ENCODE measurements at regions not wholly inside any gene's neighbourhood (a gene's known extent, or its start where the extent isn't known, plus 50 kb on each side); places are given as distances from the start of the nearest gene placed in this dataset.

DNA sequence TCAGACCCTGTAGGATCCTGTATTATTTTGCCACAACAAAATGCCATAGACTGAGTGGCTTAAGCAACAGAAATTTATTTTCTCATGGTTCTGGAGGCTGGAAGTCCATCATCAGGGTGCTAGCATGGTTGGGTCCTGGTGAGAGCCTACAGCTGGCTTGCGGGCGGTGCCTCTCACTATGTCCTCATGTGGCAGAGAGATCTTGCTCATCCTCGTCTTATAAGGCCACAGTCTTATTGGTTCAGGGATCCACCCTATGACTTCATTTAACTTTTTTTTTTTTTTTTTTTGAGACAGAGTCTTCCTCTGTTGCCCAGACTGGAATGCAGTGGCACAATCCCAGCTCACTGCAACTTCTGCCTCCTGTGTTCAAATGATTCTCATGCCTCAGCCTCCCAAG, 90.9 kb downstream of the LSM5 start:
- H3K27me3 ChIP-seq: no peaks in the 10 kb centered on the region
- TF ChIP-seq, protein P1, sequence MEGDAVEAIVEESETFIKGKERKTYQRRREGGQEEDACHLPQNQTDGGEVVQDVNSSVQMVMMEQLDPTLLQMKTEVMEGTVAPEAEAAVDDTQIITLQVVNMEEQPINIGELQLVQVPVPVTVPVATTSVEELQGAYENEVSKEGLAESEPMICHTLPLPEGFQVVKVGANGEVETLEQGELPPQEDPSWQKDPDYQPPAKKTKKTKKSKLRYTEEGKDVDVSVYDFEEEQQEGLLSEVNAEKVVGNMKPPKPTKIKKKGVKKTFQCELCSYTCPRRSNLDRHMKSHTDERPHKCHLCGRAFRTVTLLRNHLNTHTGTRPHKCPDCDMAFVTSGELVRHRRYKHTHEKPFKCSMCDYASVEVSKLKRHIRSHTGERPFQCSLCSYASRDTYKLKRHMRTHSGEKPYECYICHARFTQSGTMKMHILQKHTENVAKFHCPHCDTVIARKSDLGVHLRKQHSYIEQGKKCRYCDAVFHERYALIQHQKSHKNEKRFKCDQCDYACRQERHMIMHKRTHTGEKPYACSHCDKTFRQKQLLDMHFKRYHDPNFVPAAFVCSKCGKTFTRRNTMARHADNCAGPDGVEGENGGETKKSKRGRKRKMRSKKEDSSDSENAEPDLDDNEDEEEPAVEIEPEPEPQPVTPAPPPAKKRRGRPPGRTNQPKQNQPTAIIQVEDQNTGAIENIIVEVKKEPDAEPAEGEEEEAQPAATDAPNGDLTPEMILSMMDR (IDR thresholded peaks at IDR 0.05): no peak
- TF ChIP-seq EP300 (IDR thresholded peaks at IDR 0.05): no peak
- TF ChIP-seq POLR2A (IDR thresholded peaks at IDR 0.05): no peak
- no peak for TF ChIP-seq POLR2AphosphoS5 (IDR thresholded peaks at IDR 0.05)
- H3K36me3 ChIP-seq: no peaks in the 10 kb centered on the region
- DNase-seq (no peak), ATAC-seq (ENCODE audit: low FRiP score in 2 of 2) (no peak)
- H3K4me1 ChIP-seq: no peaks in the 10 kb centered on the region
- H3K9me3 ChIP-seq: no peaks in the 10 kb centered on the region
- 65 to 92% methylated on average over 2 to 3 of the region's 3 CpGs for WGBS, 2 donors
- no peak overlapping the region for H3K4me3 ChIP-seq
- no peak overlapping the region for H3K27ac ChIP-seq

DNA sequence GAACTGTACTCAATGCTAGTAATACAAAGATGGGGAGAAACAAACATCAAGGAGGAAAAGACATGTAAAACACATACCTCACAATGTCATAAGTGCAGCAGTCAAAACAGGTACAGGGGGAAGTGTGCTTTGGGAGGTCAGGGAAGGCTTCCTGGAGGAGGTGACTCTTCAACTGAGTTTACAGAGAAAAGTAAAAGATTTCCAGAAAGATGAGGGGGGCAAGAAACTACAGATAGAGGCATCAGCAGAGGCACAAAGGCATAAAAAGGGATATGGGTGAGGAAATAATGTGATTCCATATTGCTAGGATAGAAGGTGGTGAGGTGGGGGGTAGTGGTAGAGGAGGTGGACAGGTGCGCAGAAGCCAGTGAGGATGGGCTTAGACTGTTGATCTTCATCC, 95.0 kb downstream of the LSM5 start:
- Histone ChIP-seq H3K9me3 (no peaks in the 10 kb centered on the region), H3K4me1 (no peaks in the 10 kb centered on the region), H3K27ac (no peak overlapping the region), H3K27me3 (no peaks in the 10 kb centered on the region), H3K36me3 (no peaks in the 10 kb centered on the region), H3K4me3 (no peak overlapping the region)
- DNase-seq: no peak
- TF ChIP-seq POLR2AphosphoS5 (IDR thresholded peaks at IDR 0.05): no peak
- TF ChIP-seq POLR2A (IDR thresholded peaks at IDR 0.05): no peak
- TF ChIP-seq, protein P1 (IDR thresholded peaks at IDR 0.05): no peak
- no peak for TF ChIP-seq EP300 (IDR thresholded peaks at IDR 0.05)
- 84 to 86% methylated on average over 1 of the region's 1 CpG for WGBS, 2 donors
- ATAC-seq (ENCODE audit: low FRiP score in 2 of 2): no peak

DNA sequence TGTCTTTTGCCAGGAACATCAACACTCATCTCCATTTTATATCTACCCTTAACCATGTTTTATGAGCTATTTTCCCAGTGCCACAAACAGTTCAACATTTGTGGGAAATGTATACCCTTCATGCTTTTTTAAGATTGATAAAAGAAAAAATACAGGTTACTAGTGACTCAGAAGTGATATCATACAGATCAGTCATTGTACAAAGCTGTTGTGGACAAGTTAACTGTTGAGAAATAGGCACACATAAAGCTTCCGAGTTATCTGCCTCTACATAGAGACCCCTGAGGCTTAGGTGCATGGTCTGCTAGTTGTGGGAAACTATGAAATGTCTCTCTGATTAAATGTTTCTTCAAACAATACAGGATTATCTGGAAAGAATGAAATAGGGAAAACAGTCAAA, 96.3 kb downstream of the LSM5 start:
- no peak overlapping the region for H3K27ac ChIP-seq
- TF ChIP-seq POLR2A (IDR thresholded peaks at IDR 0.05) (no peak), EP300 (IDR thresholded peaks at IDR 0.05) (no peak), POLR2AphosphoS5 (IDR thresholded peaks at IDR 0.05) (no peak)
- TF ChIP-seq, protein P1 (IDR thresholded peaks at IDR 0.05): no peak
- ATAC-seq (ENCODE audit: low FRiP score in 2 of 2) (no peak), DNase-seq (no peak)
- H3K4me1 ChIP-seq: no peaks in the 10 kb centered on the region
- no peaks in the 10 kb centered on the region for H3K9me3 ChIP-seq
- no peaks in the 10 kb centered on the region for H3K27me3 ChIP-seq
- no peak overlapping the region for H3K4me3 ChIP-seq
- H3K36me3 ChIP-seq: no peaks in the 10 kb centered on the region
- WGBS, 2 donors: 60 to 72% methylated on average over 1 of the region's 1 CpG

DNA sequence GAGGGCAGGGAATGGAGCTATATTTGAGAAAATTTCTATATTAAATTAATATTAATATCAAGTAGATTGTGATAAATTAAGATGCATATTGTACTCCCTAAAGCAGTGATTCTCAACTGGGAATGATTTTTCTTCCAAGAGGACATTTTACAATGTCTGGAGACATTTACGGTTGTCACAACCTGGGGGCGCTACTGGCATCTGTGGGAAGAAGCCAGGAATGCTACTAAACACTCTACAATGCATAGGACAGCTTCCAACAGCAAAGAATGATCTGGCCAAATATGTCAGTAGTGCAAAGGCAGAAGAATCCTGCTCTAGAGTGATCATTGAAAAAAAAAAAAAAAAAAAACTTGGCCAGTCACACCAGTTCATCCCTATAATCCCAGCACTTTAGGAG, 100.0 kb downstream of the LSM5 start:
- Histone ChIP-seq H3K9me3 (no peaks in the 10 kb centered on the region), H3K27ac (no peak overlapping the region), H3K4me3 (no peak overlapping the region), H3K27me3 (no peaks in the 10 kb centered on the region), H3K36me3 (no peaks in the 10 kb centered on the region), H3K4me1 (no peaks in the 10 kb centered on the region)
- WGBS, 2 donors: 11 to 30% methylated on average over 2 of the region's 2 CpGs
- DNase-seq (no peak), ATAC-seq (ENCODE audit: low FRiP score in 2 of 2) (no peak)
- no peak for TF ChIP-seq POLR2A (IDR thresholded peaks at IDR 0.05)
- TF ChIP-seq EP300 (IDR thresholded peaks at IDR 0.05): no peak
- TF ChIP-seq POLR2AphosphoS5 (IDR thresholded peaks at IDR 0.05): no peak
- TF ChIP-seq, protein P1 (IDR thresholded peaks at IDR 0.05): no peak

DNA sequence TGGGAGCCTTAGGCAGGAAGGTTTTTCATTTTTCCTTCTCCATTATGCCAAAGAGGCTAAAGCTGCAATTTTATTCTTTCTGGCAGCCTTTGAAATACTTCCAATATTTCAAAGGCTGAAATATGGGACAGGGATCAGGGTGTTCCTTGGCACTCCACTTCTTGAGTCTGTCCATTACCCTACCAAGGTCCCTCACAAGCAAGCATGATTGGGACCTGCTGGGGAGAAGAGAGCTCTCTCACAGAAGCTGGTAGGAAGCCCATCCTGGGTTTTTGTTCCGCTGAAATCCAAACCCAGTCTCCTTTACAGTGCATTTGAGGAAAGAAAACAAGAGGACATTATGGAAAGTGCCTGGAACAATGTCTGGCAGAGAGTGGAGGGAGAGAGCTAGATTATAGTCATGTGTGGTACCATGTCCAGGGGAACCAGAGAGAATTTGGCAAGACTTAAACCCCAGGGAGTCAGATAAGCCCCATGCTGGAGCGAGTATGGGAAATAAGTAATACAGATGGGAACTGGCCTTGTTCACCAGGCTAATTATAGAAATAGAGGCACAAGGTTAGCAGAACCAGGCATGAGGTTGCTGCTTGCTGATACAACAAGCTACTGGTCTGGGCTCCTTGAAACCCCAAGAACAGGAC, 104.7 kb downstream of the LSM5 start:
- ATAC-seq (ENCODE audit: low FRiP score in 2 of 2): no peak

More for the DNA sequence above, 104.7 kb downstream of the LSM5 start:
- Histone ChIP-seq H3K27ac (no peak overlapping the region), H3K4me1 (no peaks in the 10 kb centered on the region), H3K4me3 (no peak overlapping the region), H3K9me3 (no peaks in the 10 kb centered on the region), H3K27me3 (no peaks in the 10 kb centered on the region), H3K36me3 (no peaks in the 10 kb centered on the region)
- TF ChIP-seq, protein P1 (IDR thresholded peaks at IDR 0.05): no peak
- TF ChIP-seq POLR2AphosphoS5 (IDR thresholded peaks at IDR 0.05) (no peak), EP300 (IDR thresholded peaks at IDR 0.05) (no peak), POLR2A (IDR thresholded peaks at IDR 0.05) (no peak)
- WGBS, 2 donors: 75% methylated on average over 2 of the region's 2 CpGs
- no peak for DNase-seq
